ENCODE measurements at regions not wholly inside any gene's neighbourhood (a gene's known extent, or its start where the extent isn't known, plus 50 kb on each side); places are given as distances from the start of the nearest gene placed in this dataset.
A peak's percentile ranks its signal among the peaks of the same experiment; 100 is the strongest.

GRCh38 chr1:62370594-62370993, 51.4 kb upstream of the KANK4 start:
- DNase-seq (ENCODE audit: low spot score), result no peak

DNA sequence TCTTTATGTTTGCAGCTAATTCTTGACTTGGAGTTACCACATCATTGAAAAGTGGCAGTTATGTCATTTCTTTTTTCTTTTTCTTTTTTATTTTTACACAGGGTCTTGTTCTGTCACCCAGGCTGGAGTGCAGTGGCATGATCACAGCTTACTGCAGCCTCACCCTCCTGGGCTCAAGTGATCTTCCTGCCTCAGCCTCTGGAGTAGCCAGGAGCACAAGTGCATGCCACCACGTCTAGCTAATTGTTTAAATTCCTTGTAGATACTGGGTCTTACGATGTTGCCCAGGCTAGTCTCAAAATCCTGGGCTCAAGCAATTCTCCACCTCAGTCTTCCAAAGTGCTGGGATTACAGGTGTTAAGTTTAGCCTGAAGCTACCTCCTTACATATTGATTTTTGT, 52.1 kb upstream of the KANK4 start:
- no peak for DNase-seq (ENCODE audit: low spot score)

GRCh38 chr1:62373221-62373620, 54.0 kb upstream of the KANK4 start:
- DNase-seq (ENCODE audit: low spot score), result no peak

DNA sequence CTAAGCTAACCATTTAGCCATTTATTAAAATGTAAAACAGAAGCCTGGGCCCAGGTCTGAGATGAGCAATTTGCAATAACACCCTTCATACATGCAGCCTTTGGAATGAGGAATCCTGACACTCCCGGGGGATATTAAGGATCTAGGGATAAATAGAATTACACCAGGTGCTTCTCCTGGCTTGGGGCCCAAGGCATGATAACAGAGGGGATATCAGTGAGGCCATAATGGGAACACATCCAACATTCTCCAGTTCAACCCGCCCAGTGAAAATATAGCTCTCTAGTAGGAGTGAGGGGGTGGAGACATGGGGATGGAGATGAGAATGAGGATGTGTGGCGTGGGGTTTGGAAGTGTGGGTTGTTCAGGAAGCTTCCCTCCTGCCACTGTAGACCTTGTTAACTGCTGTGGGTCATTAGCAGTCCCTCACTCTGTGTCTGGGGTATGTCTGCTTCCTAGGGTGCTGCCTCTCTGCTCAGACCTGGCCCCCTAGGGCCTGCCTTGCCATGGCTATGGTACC, 57.9 kb upstream of the KANK4 start:
- no peak for DNase-seq (ENCODE audit: low spot score)

DNA sequence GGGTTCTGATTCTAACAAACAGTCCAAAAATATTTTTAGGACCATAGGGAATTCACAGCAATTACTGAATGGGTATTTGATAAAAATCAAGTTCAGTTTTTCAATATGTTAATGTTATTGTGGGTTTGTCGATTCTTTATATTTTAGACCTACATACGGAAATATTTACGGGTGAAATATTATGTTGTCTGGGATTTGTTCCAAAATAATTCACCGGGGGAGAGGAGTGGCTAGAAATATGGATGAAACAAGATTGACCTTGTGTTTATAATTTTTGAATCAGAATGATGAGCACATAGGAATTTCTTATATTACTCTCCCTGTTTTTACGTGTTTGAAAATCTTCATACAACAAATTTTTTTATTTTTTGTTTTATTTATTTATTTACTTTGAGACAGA, 56.7 kb upstream of the USP1 start:
- DNase-seq (ENCODE audit: low spot score), result no peak

- DNase-seq (ENCODE audit: low spot score), result no peak
Observed at GRCh38 chr1:62381831-62382657, 54.8 kb upstream of the USP1 start.

DNA sequence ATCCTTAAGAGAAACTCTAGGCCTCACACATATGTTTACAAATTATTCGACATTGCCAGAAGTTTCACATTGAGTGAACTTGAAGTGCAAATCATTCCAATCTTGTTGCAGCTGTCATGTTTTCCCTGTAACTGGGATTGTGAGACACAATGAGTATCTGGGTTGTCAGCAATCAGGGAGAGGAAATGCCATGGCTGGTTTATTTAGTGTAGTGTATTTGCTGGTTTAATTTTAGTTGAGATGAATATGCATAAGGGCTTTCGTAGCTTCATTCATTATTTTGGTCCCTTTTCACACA, 54.2 kb upstream of the USP1 start:
- no peak for DNase-seq (ENCODE audit: low spot score)

- peak; percentile 85 for DNase-seq (ENCODE audit: low spot score)
Observed at GRCh38 chr1:62384276-62385005, 52.4 kb upstream of the USP1 start.

GRCh38 chr1:62385923-62386322, 50.9 kb upstream of the USP1 start:
- no peak for DNase-seq (ENCODE audit: low spot score)

DNA sequence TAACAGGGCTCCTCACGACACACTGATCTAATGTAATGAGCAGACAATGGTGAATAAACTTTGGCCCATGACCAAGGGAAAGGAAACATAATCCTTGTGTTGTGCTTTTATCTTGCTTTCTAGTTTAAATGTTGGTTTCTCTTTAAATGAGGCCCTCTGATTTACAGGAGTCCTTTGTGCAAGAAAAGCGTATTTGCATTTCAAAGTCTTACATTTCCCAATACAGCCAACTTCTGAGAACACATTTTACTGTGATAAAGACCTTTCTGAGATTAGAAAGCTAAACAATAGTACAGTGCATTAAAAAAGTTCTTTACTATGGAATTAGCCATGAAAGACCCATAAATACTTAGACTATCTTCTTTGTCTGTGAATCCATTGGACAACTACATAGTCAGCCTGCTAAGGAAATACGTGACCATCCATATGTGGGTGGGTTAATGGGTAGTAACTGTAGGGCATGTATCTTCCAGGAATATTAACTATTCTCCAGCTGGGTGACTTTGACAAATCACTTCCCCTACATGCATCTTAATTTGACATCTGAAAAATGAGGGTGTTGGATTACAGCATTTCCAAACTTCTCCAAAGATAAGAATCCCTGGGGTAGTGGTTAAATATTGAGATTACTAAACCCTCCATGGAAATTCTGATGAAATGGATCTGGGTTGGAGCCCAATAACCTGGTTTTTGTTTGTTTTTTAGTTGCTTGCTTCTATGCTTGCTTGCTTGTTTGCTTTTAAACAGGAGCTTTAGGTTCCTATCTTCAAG, 50.3 kb upstream of the USP1 start:
- DNase-seq (ENCODE audit: low spot score), result no peak

Data from GM03348 (cell line).